Astrocyte of the spinal cord (primary cell): ENCODE measurements at regions not wholly inside any gene's neighbourhood (a gene's known extent, or its start where the extent isn't known, plus 50 kb on each side); places are given as distances from the start of the nearest gene placed in this dataset.

ENCODE experiments used
- DNase-seq: peaks from one replicate; pipeline ENCODE4 v3.0.0; 2011; ENCODE audit warnings: low read depth, low spot score
- H3K4me3 ChIP-seq: 2 replicates; pipeline ENCODE4 v1.5.1; 2011; ENCODE audit warnings: low read depth, mild to moderate bottlenecking, low read length, moderate library complexity
- CTCF ChIP-seq: IDR thresholded peaks from 2 replicates; pipeline ENCODE4 v1.5.1; 2012; ENCODE audit warnings: low read depth, mild to moderate bottlenecking, low read length, inconsistent platforms
- in situ Hi-C: cut with HindIII; loops from 2 replicates; pipeline ENCODE4 v1.10.0; 2017; ENCODE audit warnings: low sequenced_read_pairs

DNA sequence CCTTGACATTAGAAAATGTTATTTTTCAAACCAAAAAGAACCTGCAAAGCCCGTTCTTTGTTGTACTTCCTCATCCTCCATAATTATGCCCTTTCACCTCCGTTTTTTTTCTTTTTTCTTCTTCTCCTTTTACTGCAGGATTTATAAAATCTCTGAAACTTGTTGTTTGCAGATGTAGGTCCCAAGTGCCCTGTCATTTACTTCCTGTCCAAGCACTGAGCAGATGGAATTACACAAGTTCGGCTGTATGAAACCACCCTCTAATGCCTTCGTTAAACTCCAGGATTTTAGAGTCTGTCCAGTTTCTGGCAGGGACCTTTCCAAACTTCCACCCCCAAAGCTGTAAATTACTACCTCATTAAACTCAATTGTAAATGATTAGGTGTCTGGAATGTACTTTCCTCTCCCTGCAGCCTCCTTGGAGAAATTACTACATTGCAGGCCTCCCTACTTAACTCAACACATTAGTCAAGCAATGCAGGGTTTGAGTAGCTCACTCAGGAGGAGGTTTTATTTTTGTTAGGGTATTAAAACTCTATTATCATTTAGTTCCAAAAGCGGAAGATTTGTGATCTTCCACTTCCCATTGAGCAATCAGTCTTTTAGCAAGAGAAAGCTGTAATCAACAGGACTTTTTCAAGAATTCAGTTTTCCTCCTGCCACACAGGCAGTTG, 125.6 kb upstream of the LPAR1 start:
- H3K4me3 ChIP-seq = no peak overlapping the region
- no peak for DNase-seq
- in situ Hi-C loops = no loop called here
- no peak for TF ChIP-seq CTCF

DNA sequence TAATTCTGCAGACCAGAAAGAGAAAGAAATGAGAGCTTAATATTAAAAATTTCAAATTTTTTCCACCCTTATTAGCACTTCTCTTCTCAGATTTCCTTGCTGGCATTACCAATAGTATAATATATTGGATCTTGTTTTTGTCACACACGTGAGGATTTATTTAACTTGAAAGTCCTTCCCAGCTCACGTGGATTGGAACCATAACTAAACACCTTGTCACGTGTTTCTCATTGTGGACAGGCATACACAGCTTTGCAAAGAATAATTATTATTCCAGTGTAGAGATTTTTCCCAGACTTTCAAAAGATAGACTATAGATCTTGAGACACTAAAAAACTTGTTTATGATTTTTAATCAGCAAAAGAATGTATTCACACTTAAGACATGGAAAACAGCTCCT, 123.8 kb upstream of the LPAR1 start:
- DNase-seq = no peak
- in situ Hi-C loops = no loop called here
- no peak overlapping the region for H3K4me3 ChIP-seq
- no peak for TF ChIP-seq CTCF

DNA sequence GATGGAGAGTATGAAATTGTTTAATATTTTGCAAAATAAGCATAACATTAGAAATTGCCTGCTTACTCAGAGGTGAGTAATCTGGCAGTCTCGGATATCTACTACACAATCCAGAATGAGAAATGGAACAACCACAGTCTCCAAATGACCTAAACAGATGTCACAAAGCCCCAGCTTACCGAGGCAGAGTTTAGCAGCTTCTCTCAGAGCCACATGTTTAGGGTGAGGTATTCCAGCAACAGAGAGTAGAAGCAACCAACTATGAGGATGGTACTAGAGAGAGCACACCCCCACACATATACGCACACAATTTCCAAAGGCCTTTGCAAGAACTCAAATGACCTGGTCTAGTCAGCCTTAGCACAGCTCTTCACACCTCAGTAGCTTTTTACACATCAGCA, 122.7 kb upstream of the LPAR1 start:
- in situ Hi-C loops = no loop called here
- TF ChIP-seq CTCF = no peak
- DNase-seq = peak; percentile 81
- H3K4me3 ChIP-seq = no peak overlapping the region

GRCh38 chr9:111158999-111159398, 120.7 kb upstream of the LPAR1 start:
- no peak for TF ChIP-seq CTCF
- no peak for DNase-seq
- H3K4me3 ChIP-seq = no peak overlapping the region
- in situ Hi-C loops = no loop called here

GRCh38 chr9:111158363-111158762, 120.1 kb upstream of the LPAR1 start:
- peak; percentile 28 for DNase-seq
- no peak for TF ChIP-seq CTCF
- in situ Hi-C loops = no loop called here
- no peak overlapping the region for H3K4me3 ChIP-seq

GRCh38 chr9:111154081-111154562, 115.9 kb upstream of the LPAR1 start:
- TF ChIP-seq CTCF = no peak
- peak; percentile 69 for DNase-seq
- in situ Hi-C loops = no loop called here
- H3K4me3 ChIP-seq = no peak overlapping the region
